Panc1 (cell line): ENCODE measurements at regions not wholly inside any gene's neighbourhood (a gene's known extent, or its start where the extent isn't known, plus 50 kb on each side); places are given as distances from the start of the nearest gene placed in this dataset.

Experiments used
- ATAC-seq: fragments of 200-7000 bp; cut with Tn5 transposase; 2 replicates; pipeline ENCODE4 v1.9.1; 2020; ENCODE audit warnings: mild to moderate bottlenecking, moderate library complexity
- BruUV-seq: library from RNA; stranded (reverse); fragments of 400-500 nt; replicated peaks from 2 replicates; lab custom pipeline; 2021; lab: Mats Ljungman, UMichigan
- CTCF ChIA-PET: fragments of 300-600 bp; sonication (Branson Sonifier 250); formaldehyde crosslinking; loops from one replicate; lab custom pipeline; 2022; ENCODE audit warnings: antibody characterized with exemption; lab: Charles Lee
- POLR2A ChIA-PET: fragments of 300-600 bp; sonication (Branson Sonifier 250); formaldehyde crosslinking; loops from one replicate; lab custom pipeline; 2022; ENCODE audit warnings: antibody characterized with exemption; lab: Charles Lee
- DNase-seq: peaks from one replicate; pipeline ENCODE4 v3.0.0-alpha.2; 2010; ENCODE audit warnings: low read depth, low spot score
- H3K27ac ChIP-seq: 2 replicates; pipeline ENCODE4 v1.5.1; 2011; ENCODE audit warnings: mild to moderate bottlenecking, low read length, inconsistent platforms
- H3K27me3 ChIP-seq: fragments of 200-500 bp; sonication (Bioruptor generic); 2 replicates; pipeline ENCODE4 v1.6.0; 2014; ENCODE audit warnings: low read length, inconsistent platforms; ENCODE audit not compliant: control insufficient read depth, insufficient read depth
- H3K36me3 ChIP-seq: fragments of 200-500 bp; sonication (Bioruptor generic); 2 replicates; pipeline ENCODE4 v1.5.1; 2014; ENCODE audit warnings: inconsistent platforms, mild to moderate bottlenecking, low read length, moderate library complexity; ENCODE audit not compliant: control insufficient read depth, insufficient read depth
- H3K4me1 ChIP-seq: 2 replicates; pipeline ENCODE4 v1.5.1; 2011; ENCODE audit warnings: inconsistent platforms, mild to moderate bottlenecking, low read length, moderate library complexity; ENCODE audit not compliant: control insufficient read depth, insufficient read depth
- H3K4me3 ChIP-seq, 2 experiments: 2 replicates each; pipeline ENCODE4 v1.5.1; 2011 to 2012; ENCODE audit warnings: low read depth in 2 of 2, low read length in 2 of 2, mild to moderate bottlenecking in 2 of 2, inconsistent platforms in 1 of 2, moderate library complexity in 1 of 2
- H3K9me3 ChIP-seq: fragments of 200-500 bp; sonication (Bioruptor generic); 2 replicates; pipeline ENCODE4 v1.5.1; 2014; ENCODE audit warnings: low read depth, mild to moderate bottlenecking, inconsistent platforms, low read length, moderate library complexity; ENCODE audit not compliant: control insufficient read depth, insufficient read depth
- CTCF ChIP-seq: fragments of 450-650 bp; IDR thresholded peaks from 2 replicates; pipeline ENCODE4 v1.5.1; 2017; ENCODE audit warnings: mild to moderate bottlenecking
- POLR2AphosphoS5 ChIP-seq: IDR thresholded peaks from 2 replicates; pipeline ENCODE4 v1.6.1; 2012; ENCODE audit warnings: mild to moderate bottlenecking, low read depth, low read length, moderate library complexity
- REST ChIP-seq, 2 experiments: IDR thresholded peaks; 2 replicates each; pipeline ENCODE4 v1.6.1; 2011 to 2012; ENCODE audit warnings: low read depth in 2 of 2, control low read depth in 1 of 2, low read length in 1 of 2, mild to moderate bottlenecking in 1 of 2, moderate library complexity in 1 of 2; ENCODE audit not compliant: insufficient read depth in 1 of 2
- SIN3A ChIP-seq: IDR thresholded peaks from 2 replicates; pipeline ENCODE4 v1.6.1; 2012; ENCODE audit warnings: low read depth, mild to moderate bottlenecking, low read length, moderate library complexity, borderline replicate concordance; ENCODE audit not compliant: insufficient read depth
- TCF7L2 ChIP-seq: IDR thresholded peaks from 2 replicates; pipeline ENCODE4 v1.6.1; 2011; ENCODE audit warnings: mild to moderate bottlenecking, low read depth, low read length, inconsistent platforms
- in situ Hi-C: cut with HindIII; loops from 2 replicates; pipeline ENCODE4 v1.10.0; 2016; ENCODE audit warnings: low sequenced_read_pairs, low pct_unique_long_range_greater_than_20kb
- intact Hi-C: fragments of 100-400 bp; cut with micrococcal nuclease; formaldehyde crosslinking; loops from one replicate; pipeline ENCODE4 v1.10.0; 2022; ENCODE audit not compliant: unreplicated experiment

- DNase-seq (no peak), ATAC-seq (no peak)
- Histone ChIP-seq H3K36me3 (no peaks in the 10 kb centered on the region), H3K27me3 (no peaks in the 10 kb centered on the region), H3K9me3 (no peaks in the 10 kb centered on the region), H3K4me3 (no peak overlapping the region), H3K4me1 (no peaks in the 10 kb centered on the region), H3K27ac (no peak overlapping the region)
- in situ Hi-C loops (no loop called here), intact Hi-C loops (no loop called here)
- BruUV-seq, result no TSS peak
- POLR2A ChIA-PET, result no interaction called here
- CTCF ChIA-PET, result no interaction called here
- TF ChIP-seq CTCF (no peak), REST (IDR thresholded peaks at IDR 0.05; ENCODE audit: insufficient read depth in 1 of 2, low read depth in 2 of 2, low read length in 1 of 2) (no peak), SIN3A (no peak), TCF7L2 (no peak)
Observed at GRCh38 chr10:129046962-129047361, 420.1 kb upstream of the MGMT start.

GRCh38 chr10:129047600-129047999, 419.4 kb upstream of the MGMT start:
- Histone ChIP-seq H3K9me3 (no peaks in the 10 kb centered on the region), H3K27ac (no peak overlapping the region), H3K4me1 (no peaks in the 10 kb centered on the region), H3K4me3 (no peak overlapping the region), H3K36me3 (no peaks in the 10 kb centered on the region), H3K27me3 (no peaks in the 10 kb centered on the region)
- ChIA-PET POLR2A (no interaction called here), CTCF (no interaction called here)
- ATAC-seq (no peak), DNase-seq (no peak)
- intact Hi-C loops, result no loop called here
- in situ Hi-C loops, result no loop called here
- TF ChIP-seq REST (IDR thresholded peaks at IDR 0.05; ENCODE audit: insufficient read depth in 1 of 2, low read depth in 2 of 2, low read length in 1 of 2) (no peak), CTCF (no peak), POLR2AphosphoS5 (no peak), SIN3A (no peak), TCF7L2 (no peak)
- no TSS peak for BruUV-seq
